NOMO-1 treated with dmso at 0.1 percent for 144 hours (cell line): ENCODE measurements at regions not wholly inside any gene's neighbourhood (a gene's known extent, or its start where the extent isn't known, plus 50 kb on each side); places are given as distances from the start of the nearest gene placed in this dataset.

Source experiments
- DNase-seq: peaks from one replicate; lab custom pipeline; 2025; ENCODE audit not compliant: unreplicated experiment; lab: John Stamatoyannopoulos, UW

DNA sequence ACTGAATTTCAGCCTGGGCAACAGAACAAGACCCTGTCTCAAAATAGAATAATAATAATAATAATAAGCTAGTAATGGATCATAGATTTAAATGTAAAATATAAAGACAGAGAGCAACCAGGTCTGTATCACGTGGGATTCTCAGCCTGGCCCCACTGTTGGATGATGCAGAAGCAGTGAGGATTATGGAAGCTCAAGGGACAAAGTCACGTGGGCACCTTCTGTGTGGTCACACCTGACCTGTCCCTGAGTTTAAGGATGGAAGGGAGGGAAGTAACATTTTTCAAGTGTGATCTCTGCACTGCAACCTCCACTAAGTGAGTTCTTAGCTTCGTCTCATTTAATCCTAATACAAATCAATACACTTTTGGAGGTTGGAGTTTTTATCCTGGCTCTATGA lies 212.5 kb upstream of the IER5L start:
- no peak for DNase-seq

DNA sequence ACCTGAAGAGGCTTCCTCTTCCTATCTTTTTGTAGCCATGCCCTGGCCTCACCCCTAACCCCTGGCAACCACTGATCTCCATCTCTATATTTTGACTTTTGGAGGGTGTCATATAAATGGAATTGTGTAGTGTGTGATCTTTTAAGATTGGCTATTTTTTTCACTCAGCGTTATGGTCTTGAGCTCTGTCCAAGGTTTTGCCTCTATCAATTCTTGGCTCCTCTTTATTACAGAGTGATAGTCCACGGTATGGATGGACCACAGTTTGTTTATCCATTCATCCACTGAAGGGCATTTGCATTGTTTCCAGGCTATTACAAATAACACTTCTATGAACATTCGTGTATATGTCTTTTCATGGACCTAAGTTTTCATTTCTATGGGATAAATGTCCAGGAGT lies 209.8 kb upstream of the IER5L start:
- DNase-seq = no peak

DNA sequence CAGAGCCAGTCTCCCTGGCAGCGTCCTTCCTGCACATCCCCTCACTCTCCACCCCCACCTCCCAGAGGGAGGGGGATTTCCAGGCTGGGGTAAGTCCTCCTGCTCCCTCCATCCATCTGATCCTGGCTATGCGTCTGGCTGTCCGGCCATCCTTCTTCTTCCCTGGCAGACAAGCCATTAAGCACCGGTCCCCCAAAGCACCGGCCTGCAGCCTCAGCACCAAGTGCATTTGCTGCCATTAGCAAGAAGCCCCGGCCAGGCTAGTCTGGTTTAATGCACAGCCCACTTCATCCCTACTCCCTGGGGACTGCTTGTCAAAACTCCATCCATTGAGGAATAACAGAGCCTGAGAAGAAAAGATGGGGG lies 208.7 kb upstream of the IER5L start:
- no peak for DNase-seq

DNA sequence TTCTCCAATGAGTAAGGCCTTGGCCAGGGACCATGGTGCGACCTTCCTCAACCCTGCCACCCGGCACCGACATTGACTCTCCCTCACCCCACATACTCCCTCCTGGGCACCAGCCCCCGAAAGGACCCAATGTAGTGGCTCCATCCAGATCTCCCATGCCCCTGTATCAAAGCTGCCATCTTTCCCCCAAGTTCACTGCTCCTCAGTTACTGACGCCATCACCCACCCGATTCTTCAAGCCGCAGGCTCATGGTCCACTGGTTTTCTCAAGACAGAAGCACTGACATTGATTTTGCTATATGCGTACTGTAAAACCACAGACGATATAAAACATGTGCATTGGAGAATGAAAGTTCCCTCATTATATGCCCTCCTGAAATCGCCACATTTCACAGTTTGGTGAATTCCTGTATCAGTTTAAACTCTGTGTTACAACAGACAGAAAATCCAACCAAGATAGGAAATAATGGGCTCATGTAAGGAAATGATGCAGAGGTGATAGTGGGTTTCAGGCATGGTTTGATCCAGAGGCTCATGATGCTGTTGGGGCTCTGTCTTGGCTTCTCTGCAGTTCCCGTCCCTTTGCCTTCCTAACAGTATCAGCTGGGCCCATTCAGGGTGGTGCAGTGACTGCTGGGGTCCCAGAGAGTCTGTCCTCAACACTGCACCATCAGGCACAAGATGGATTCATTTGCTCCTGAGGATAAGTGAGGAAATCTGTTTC lies 207.3 kb upstream of the IER5L start:
- DNase-seq = no peak

DNA sequence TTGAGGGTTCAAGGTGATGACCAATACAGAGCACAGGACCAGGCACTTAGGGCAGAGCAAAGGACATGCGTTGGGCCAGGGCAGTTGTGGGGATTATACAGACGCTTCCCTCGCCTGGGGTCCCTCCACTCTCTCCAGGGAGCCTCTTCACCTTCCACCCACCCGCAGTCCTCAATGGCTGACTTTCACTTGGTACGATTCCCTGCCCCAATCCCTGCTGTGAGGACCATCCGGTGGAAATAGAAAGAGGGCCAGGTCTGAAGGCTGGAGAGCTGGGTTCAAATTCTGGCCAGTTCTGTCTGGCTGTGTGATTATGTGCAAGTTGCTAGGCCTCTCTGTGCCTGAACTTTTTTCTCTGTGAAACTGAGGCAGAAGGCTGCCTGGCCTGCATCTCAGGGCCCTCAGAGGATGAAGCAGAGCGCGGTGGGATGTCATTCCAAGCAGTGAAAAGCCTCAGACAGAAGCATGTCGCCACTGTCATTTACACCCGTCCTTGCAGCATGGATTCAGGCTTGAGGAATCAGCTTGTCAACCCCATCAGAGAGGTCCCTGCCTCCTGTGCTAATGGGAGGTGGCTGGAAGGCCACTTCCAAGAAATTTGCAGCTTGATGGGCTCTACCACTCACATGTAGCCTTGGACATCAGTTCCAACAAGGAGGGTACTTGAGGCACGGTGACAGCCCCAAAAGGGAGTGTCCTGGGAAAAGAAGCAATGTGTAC lies 206.6 kb upstream of the IER5L start:
- DNase-seq = no peak

DNA sequence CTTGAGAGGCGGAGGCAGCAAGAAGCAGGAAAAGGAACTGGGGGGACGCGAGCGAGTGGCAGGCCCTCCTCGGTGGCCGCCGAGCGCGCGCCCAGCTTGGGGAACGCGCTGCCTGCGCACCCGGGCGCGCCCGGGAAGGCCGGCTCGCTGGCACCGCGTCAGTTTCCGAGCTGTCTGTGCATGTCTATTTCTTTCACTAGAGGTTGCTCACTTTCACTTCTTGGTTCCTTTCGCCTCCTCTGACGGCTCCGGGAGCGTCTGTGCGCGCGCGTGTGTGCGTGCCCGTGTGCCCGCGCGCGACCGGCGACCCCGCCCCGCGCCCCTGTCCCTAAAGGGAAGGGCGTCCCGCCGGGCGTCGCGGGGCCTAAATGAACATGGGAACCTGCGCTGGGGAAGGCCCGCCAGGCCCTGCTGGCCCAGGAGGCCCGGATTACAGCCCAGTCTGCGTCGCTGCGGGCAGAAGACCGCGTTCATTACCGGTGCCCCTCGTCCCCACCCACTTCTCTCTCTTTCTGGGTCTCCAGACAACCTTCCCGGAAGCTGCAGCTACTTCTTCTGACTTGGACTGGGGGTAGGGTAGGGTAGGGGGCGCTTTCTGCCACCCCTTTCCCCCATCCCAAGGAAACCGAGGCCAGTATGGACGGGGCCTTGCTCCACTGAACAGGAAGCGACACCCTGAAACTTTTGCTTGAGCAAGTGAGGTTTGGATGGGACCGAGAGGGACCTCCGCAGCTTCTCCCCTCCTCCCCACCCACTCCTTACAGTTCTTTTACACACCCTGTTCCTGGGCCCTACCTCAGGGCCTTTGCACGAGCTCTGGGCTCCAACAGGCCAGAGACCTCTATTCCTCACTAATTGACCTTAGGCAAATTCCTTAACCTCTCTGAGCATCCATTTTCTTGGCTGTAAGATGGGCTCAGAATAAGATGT lies 205.8 kb upstream of the IER5L start:
- peak; percentile 85 for DNase-seq

DNA sequence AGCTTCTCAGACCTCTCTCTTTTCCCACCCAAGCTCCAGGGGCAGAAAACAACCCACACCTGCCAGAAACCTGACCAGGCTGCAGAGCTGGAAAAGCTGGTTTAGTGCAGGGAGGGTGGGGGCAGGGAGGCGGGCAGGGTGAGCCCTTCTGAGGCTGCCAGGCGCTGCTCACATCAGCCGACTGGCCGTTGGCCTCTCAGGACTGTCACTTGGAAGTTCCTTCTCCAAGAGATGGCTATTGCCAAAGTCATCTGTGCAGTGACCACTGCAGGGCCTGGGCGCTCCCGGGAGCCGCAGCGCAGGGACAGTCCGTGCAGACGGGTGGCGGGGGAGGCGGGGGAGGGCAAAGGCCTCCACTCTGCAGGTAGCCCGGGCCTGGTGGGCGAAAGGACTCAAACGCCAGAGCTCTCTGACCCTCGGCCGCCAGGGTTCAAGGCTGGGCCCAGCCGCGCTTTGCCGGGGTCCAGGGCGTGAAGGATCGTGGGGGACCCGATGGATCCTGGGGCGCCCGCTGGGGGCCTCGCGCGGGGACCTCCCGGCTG lies 205.0 kb upstream of the IER5L start:
- no peak for DNase-seq

DNA sequence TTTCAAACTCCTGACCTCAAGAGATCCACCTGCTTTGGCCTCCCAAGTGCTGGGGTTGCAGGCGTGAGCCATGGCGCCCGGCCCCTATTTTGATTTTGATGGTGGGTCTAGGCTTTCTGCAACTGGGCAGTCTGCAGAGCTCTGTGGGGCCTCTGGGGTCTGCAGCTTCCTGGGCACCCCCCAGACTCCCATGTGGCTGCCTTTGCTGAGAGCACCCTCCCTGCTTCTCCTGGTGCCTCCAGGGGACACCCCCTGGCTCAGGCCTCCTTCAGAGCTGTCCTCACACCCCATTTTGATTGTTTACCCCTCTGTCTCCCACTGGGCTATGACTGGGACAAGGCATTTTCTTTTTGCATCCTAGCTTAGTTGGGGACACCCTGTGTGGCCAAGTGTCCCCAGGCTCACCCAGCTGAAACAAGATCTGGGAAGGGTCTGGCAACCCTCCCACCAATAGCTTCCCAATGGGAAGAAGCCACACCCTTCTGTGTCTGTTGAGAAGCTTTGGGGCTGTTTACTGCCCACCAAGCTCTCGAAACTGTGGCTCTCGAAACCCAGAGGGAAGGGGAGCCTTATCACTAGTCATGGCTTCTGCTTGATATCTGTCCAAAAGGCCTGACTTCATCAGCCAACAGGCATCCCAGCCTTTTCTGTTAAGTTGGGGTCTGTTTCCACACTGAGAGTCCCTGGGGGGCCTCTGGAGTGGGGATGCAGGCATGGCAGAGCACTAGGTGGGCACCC lies 204.4 kb upstream of the IER5L start:
- DNase-seq = no peak

DNA sequence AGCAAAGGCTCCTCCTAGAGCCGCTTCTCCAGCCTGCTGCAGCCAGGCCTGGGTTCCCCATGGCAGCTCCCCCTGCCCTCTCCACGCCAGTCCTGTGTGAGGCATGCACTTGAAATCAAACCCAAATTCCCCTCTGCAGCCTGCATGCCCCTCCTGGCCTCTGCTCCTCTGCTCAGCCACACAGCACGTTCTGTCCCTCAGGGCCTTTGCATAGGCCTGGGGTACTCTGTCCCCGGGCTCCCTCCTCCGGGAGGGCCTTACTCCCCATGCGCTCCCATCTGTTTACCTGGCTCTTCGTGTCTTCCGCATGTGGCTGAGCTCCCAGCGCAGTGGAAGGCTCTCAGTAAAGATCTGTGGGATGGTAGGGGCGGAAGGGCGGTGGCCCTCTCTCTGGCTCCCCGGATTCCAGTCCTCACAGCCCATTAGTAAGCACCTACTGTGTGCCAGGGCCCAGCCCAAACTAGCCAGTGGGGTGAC lies 203.5 kb upstream of the IER5L start:
- DNase-seq = no peak

DNA sequence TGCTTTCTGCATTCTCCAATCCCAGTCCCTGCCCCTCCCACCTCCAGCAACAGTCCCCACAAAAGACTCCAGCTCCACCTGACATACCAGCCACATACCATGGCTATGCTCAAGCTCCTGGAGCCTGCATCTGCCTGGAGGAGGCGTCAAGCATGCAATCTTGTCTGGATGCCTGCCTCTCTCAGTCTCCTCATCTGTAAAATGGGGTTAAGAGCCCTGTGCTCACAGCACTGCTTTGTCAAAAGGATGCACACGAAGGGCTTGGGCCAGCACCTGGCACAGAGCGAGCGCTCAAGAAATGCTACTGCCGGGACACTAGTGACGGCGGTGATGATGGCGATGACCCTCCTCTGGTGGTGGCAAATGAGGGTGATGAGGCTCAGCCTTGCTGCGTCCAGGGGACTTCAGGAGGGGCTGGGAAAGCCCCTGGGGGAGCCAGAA lies 202.9 kb upstream of the IER5L start:
- DNase-seq = no peak

DNA sequence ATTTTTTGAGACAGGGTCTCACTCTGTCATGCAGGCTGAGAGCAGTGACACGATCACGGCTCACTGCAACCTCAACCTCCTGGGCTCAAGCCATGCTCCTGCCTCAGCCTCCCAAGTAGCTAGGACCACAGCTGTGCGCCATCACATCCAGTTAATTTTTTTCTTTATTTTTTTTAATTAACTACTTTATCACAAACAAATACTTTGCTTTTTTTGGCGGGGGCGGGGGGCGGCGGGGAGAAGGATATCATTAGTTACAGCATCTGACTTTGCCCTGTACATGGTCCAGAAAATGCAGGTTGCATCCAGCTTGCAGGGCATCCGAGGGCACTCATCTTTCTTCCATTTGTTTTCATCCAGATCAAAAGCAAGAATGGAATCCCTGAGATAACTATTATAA lies 201.8 kb upstream of the IER5L start:
- DNase-seq = no peak

DNA sequence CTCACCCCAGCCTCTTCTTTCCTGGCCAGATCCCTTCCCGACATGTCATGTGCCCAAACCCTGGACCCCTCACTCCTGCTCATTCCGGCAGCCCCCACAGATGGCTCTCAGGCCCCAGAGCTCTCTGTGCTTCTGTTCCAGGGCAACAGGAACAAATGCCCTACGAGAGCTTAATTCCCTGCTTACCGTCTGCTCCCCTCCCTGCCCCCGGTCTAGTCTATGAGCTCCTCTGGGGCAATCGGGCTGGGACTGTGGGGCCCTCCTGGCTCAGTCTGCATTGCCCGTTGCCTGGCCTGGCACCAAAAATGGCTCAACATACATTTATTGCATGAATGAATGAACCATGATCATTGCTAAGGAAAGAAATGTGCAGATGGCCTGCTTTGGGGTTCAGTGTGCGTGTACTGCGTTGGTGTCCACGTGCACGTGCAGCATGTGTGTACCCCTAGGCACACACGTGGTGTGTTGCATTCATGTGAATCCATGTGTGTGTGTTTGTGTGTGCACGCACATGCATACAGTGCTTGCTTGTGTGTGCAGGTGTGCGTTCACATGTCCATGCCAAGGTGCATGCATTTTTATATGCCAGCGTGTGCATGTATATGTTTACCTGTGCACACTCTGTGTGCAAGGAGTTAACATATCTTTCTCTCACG lies 201.2 kb upstream of the IER5L start:
- DNase-seq = no peak

DNA sequence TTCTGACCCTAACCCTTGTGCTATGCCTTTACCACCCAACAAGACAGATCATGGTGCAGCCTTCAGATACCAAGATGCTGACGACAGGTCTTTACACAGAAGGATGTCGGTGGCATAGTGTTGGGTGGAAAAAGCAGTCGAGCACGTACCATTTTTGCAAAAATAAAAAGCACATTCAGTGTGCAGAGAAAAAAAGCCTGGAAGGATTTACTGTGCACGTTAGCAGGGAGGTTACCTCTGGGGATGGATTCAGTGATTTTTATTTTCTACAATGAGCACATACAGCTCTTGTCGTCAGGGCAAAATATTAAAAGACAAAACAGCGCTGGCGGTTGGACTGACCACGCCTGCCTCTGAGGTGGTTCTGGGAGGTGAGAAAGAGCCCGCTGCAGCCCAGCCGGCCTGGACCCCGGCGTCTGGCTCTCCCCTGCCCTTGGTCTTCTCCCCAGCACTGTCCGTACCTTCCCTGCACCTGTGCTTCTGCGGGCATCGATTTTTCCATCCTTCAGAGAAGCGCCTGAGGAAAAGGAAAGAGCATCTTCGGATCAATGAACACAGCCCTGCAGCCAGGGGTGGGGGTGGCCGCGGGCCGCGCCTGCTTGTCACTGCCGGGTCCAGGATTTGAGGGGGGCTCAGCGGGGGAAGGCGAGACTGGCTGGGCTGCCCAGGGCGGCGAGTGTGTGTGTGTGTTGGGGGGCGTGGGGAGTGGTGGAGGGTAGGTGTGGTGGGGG lies 200.0 kb upstream of the IER5L start:
- DNase-seq = no peak

DNA sequence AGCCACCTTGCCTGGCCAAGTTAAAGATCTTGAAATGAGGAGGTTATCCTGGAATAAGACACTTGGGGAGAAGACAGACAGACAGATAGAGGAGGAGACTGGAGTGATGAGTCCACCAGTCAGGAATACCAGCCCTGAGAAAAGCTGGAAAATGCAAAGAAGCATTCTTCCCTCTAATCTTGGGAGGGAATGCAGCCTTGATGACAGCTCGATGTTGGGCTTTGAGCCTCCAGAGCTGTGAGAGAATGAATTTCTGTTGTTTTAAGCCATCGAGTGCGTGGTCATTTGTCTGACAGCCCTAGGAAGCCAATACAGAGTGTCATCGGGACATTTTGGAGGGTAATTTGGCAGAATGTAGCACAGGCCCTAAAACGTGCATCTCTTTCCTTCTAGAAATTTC lies 199.1 kb upstream of the IER5L start:
- no peak for DNase-seq

DNA sequence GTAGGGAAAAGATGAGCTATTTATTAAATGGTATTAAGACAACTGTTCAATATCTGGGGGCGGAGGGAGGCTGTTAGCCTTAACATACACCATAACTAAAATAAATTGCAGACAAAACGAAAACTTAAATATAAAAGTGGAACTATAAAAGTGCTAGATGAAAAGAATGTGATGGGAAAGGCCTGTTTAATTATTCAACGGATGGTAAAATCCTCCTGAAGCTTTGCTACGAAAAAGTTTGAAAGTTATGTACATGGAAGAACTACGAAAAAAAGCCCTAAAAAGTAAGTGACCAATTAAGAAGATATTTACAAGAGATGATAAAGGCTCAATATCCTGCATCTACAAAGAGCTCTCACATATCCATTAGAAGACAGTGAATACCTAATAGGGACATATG lies 197.8 kb upstream of the IER5L start:
- DNase-seq = no peak

DNA sequence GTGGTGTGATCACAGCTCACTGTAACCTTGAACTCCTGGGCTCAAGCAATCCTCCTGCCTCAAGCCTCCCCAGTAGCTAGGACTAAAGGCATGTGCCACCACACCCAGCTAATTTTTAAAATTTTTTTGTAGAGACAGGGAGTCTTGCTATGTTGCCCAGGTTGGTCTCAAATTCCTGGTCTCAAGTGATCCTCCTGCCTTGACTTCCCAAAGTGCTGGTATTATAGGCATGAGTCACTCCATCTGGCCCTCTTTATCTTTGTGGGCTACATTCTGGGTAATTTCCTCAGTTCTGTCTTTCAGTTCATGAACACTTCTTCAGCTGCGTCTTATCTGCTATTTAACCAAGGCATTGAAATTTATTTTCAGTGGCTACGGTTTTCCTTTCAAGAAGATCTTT lies 196.6 kb upstream of the IER5L start:
- no peak for DNase-seq

DNA sequence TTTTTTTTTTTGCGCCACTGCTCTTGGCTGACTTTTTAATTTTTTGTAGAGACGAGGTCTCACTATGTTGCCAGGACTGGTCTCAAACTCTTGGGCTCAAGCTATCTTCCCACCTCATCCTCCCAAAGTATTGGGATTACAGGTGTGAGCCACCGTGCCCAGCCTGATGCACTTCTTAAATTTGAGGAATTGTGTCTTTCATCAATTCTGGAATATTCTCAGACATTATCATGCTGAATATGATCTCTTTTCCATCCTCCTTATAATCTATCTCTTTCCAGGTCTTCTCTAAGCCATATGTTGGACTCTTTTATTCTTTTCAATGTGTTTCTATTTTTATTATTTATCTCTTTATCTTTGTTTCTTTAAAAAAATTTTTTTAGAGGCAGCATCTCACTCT lies 196.2 kb upstream of the IER5L start:
- no peak for DNase-seq

DNA sequence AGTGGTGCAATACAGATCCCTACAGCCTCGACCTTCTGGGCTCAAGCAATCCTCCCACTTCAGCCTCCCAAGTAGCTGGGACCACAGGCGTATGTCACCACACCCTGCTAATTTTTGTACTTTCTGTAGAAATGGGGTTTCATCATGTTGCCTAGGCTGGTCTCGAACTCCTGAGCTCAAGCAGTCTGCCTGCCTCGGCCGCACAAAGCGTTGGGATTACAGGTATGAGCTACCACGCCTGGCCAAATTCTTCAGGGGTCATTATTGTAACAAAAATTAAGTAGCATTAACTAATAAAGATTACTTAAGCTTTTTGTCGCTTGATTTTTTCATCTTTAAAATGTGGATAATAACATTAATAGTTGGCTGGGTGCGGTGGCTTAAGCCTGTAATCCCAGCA lies 195.3 kb upstream of the IER5L start:
- no peak for DNase-seq

DNA sequence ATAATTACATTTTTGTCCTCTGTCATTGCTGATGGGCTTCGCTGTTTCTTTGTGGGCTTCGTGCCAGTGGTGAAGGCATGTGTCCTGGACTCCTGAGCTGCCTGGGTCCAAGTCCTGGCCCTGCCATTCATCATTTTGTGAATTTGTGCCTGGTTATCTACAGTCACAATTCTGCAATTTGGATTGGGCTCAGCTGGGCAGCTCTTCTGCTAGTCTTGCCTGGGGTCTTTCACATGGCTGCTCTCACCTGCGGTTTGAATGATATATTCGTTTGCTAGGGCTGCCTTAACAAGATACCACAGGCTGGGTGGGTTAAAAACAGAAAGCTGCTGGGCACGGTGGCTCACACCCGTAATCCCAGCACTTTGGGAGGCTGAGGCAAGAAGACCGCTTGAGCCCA lies 192.7 kb upstream of the IER5L start:
- DNase-seq = no peak
